ENCODE measurements at regions not wholly inside any gene's neighbourhood (a gene's known extent, or its start where the extent isn't known, plus 50 kb on each side); places are given as distances from the start of the nearest gene placed in this dataset.

DNA sequence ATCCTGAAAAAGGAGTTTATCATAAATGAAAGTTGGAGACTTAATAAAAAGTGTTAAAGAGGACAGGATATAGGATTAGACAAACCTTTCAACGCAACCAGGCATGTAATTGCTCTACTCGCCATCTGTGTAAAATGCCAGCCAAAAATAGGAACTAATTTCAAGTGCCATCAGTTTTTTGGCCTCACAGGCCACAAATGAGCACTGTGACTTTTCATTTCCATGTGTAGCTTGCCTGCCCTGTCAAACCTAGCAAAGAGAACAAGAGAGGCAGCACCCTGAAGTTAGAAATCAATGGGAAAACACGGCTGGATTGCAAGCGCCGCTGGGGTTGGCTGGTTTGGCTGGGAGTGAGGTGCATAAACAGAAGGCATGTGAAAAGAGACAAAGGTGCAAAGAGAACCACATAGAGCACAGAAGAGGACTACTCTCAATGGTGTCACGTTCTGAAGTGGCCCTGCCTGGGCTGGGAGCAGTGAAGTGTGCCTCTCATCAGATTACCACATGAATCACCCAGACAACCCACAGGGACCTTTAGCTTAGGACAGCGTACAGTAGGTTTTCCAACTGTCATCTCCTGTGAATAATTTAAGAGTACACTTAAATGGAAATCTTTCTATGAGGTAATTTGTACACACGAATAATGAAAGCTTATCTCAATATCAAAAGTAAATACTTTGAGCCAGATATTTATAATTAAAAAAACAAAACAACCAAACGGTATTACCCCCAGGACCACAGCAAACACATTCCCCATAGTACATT is 78.0 kb upstream of the NHSL1 start:
- DNase-seq: no peak

DNA sequence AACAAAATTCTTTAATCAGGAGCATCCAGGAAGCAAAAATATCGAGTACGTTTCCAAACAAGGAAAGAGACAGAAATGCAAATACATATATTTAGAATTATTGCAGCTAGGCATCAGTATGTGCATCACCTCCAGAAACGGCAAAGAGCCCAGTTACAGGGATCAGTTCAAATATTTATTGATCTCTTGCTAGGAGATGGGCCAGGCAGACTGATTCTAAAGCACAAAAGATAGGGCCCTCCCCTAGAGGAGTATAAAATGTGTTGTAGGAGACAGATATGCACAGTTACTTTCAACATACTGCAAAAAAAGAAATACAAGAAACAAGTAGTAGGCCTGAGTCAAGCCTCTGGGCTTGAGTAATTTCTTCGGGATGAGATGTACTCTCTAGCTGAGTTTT is 80.7 kb upstream of the NHSL1 start:
- CTCF ChIA-PET (ENCODE audit: partially characterized antibody): interaction anchor here (2.1 kb wide), 1 partner anchor 8 kb away, joined by 6 read pairs; no protein-coding TSS in a partner anchor
- Histone ChIP-seq H3K27ac (ENCODE audit: low read depth, low read length) (no peak overlapping the region), H3K27me3 (ENCODE audit: insufficient read depth, low read length) (no peaks in the 10 kb centered on the region), H3K9me3 (ENCODE audit: control insufficient read depth in 1 of 2, low read length in 2 of 2) (no peaks in the 10 kb centered on the region), H3K36me3 (ENCODE audit: insufficient read depth, low read length) (no peaks in the 10 kb centered on the region), H3K4me3 (ENCODE audit: low read length in 2 of 2) (no peak overlapping the region), H3K4me1 (ENCODE audit: insufficient read depth, low read length) (no peaks in the 10 kb centered on the region)
- Mint-ChIP-seq H3K4me1 (no peaks in the 10 kb centered on the region), H3K4me3 (no peak overlapping the region), H3K9me3 (no peaks in the 10 kb centered on the region), H3K36me3 (no peaks in the 10 kb centered on the region), H3K27me3 (peaks cover 0 to 3% of the 10 kb centered on the region in 2 donors), H3K27ac (no peak overlapping the region)
- intact Hi-C loops (cut with micrococcal nuclease): no loop called here
- POLR2A ChIA-PET (ENCODE audit: partially characterized antibody): no interaction called here
- DNase-seq: no peak

More for the DNA sequence above, 78.0 kb upstream of the NHSL1 start:
- Histone ChIP-seq H3K4me3 (ENCODE audit: low read length in 2 of 2) (no peak overlapping the region), H3K27me3 (ENCODE audit: insufficient read depth, low read length) (no peaks in the 10 kb centered on the region), H3K27ac (ENCODE audit: low read depth, low read length) (no peak overlapping the region), H3K4me1 (ENCODE audit: insufficient read depth, low read length) (no peaks in the 10 kb centered on the region), H3K9me3 (ENCODE audit: control insufficient read depth in 1 of 2, low read length in 2 of 2) (no peaks in the 10 kb centered on the region), H3K36me3 (ENCODE audit: insufficient read depth, low read length) (no peaks in the 10 kb centered on the region)
- intact Hi-C loops (cut with micrococcal nuclease): no loop called here
- Mint-ChIP-seq H3K27ac (no peak overlapping the region), H3K27me3 (peaks cover 3 to 12% of the 10 kb centered on the region in 2 donors), H3K36me3 (no peaks in the 10 kb centered on the region), H3K9me3 (no peaks in the 10 kb centered on the region), H3K4me1 (peaks cover 0 to 3% (median 0%) of the 10 kb centered on the region in 4 donors), H3K4me3 (no peak overlapping the region)
- CTCF ChIA-PET (ENCODE audit: partially characterized antibody): interaction anchor here (0.6 to 3.1 kb wide), 2 partner anchors 14 to 62 kb away, joined by 3 to 13 read pairs; no protein-coding TSS in a partner anchor
- POLR2A ChIA-PET (ENCODE audit: partially characterized antibody): interaction anchor here (0.5 kb wide), 1 partner anchor 143 kb away, joined by 3 read pairs; no protein-coding TSS in a partner anchor

DNA sequence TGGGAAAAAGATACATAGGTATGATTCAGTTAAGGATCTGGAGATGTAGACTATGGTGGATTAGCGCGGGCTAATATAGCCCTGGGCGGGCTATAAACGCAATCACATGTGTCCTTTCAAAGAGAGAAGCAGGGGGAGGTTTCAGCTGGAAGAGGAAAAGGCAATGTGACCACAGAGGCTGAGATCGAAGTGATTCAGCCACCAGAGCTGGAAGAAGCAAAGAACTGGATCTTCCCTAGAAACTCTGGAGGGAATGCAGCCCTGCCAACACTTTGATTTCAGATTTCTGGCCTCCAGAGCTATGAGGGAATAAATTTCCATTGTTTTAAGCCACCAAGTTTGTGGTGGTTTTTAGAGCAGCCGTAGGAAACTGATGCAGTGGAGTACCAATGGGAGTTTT is 81.5 kb upstream of the NHSL1 start:
- H3K27ac Mint-ChIP-seq: no peak overlapping the region
- CTCF ChIA-PET (ENCODE audit: partially characterized antibody): no interaction called here
- H3K36me3 Mint-ChIP-seq: no peaks in the 10 kb centered on the region
- intact Hi-C loops (cut with micrococcal nuclease): no loop called here
- no peak for DNase-seq
- H3K4me1 Mint-ChIP-seq: no peaks in the 10 kb centered on the region
- no peaks in the 10 kb centered on the region for H3K36me3 ChIP-seq (ENCODE audit: insufficient read depth, low read length)
- H3K9me3 ChIP-seq (ENCODE audit: control insufficient read depth in 1 of 2, low read length in 2 of 2): no peaks in the 10 kb centered on the region
- H3K9me3 Mint-ChIP-seq: no peaks in the 10 kb centered on the region
- H3K27ac ChIP-seq (ENCODE audit: low read depth, low read length): no peak overlapping the region
- H3K27me3 Mint-ChIP-seq: no peaks in the 10 kb centered on the region
- H3K27me3 ChIP-seq (ENCODE audit: insufficient read depth, low read length): no peaks in the 10 kb centered on the region
- H3K4me3 ChIP-seq (ENCODE audit: low read length in 2 of 2): no peak overlapping the region
- POLR2A ChIA-PET (ENCODE audit: partially characterized antibody): no interaction called here
- H3K4me1 ChIP-seq (ENCODE audit: insufficient read depth, low read length): no peaks in the 10 kb centered on the region
- peak overlapping the region in 1 of 8 donors; percentile 59 for H3K4me3 Mint-ChIP-seq

DNA sequence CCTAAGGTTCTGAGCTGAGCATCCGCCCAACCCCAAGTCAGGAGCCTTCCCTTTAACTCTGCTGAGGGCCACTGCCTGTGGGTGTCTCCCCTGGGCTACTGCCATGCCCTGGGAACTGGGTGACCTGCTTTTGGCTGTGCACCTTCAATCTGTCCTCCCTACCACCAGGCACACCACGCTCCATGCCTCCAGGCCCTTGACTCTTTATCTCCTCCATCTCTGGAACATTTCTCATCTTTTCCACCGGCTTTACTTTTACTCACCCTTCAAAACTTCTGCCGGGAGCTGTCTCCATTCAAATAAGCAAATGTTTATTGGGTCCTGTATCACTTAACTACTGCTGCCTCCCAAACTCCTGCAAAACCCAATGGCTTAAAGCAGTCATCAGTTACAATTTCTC is 83.3 kb upstream of the NHSL1 start:
- no peaks in the 10 kb centered on the region for H3K4me1 Mint-ChIP-seq

DNA sequence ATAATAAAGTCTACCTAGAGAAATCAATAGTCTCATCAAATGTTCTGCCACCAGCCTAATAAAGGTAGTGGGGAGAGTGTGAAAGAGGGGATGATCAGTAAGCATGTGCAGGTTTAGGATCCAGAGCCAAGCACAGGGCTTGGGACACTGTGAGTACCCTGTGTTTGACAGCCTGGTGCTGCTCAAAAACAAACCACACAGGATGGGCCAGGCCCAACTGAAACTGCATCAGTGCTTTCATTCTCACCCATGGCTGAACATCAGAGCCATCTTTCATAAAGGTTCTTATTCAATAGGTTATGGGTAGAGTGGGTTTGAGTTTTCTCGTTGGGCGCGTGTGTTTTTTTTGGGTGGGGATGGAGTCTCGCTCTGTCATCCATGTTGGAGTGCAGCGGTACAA is 87.3 kb upstream of the NHSL1 start:
- Histone ChIP-seq H3K27ac (ENCODE audit: low read depth, low read length) (no peak overlapping the region), H3K27me3 (ENCODE audit: insufficient read depth, low read length) (no peaks in the 10 kb centered on the region), H3K9me3 (ENCODE audit: control insufficient read depth in 1 of 2, low read length in 2 of 2) (no peaks in the 10 kb centered on the region), H3K4me3 (ENCODE audit: low read length in 2 of 2) (no peak overlapping the region), H3K36me3 (ENCODE audit: insufficient read depth, low read length) (no peaks in the 10 kb centered on the region), H3K4me1 (ENCODE audit: insufficient read depth, low read length) (peaks cover 3% of the 10 kb centered on the region)
- DNase-seq: no peak
- peaks cover 3 to 6% (median 6%) of the 10 kb centered on the region in 4 donors for H3K4me1 Mint-ChIP-seq
- intact Hi-C loops (cut with micrococcal nuclease): no loop called here
- no peaks in the 10 kb centered on the region for H3K9me3 Mint-ChIP-seq
- no peak overlapping the region for H3K4me3 Mint-ChIP-seq
- POLR2A ChIA-PET (ENCODE audit: partially characterized antibody): no interaction called here
- CTCF ChIA-PET (ENCODE audit: partially characterized antibody): interaction anchor here (0.7 to 10.1 kb wide), 5 partner anchors 15 to 470 kb away, joined by 3 to 114 read pairs (median 3); no protein-coding TSS in a partner anchor
- no peaks in the 10 kb centered on the region for H3K36me3 Mint-ChIP-seq
- H3K27ac Mint-ChIP-seq: peak overlapping the region in 1 of 7 donors; percentile 68
- H3K27me3 Mint-ChIP-seq: peaks cover 0 to 2% of the 10 kb centered on the region in 2 donors

More for the DNA sequence above, 83.3 kb upstream of the NHSL1 start:
- no peaks in the 10 kb centered on the region for H3K27me3 ChIP-seq (ENCODE audit: insufficient read depth, low read length)
- H3K27ac ChIP-seq (ENCODE audit: low read depth, low read length): no peak overlapping the region
- Mint-ChIP-seq H3K4me3 (no peak overlapping the region), H3K9me3 (no peaks in the 10 kb centered on the region), H3K27me3 (no peaks in the 10 kb centered on the region), H3K27ac (no peak overlapping the region), H3K36me3 (no peaks in the 10 kb centered on the region)
- ChIA-PET POLR2A (ENCODE audit: partially characterized antibody) (no interaction called here), CTCF (ENCODE audit: partially characterized antibody) (no interaction called here)
- H3K4me3 ChIP-seq (ENCODE audit: low read length in 2 of 2): no peak overlapping the region
- no peaks in the 10 kb centered on the region for H3K9me3 ChIP-seq (ENCODE audit: control insufficient read depth in 1 of 2, low read length in 2 of 2)
- intact Hi-C loops (cut with micrococcal nuclease): no loop called here
- H3K4me1 ChIP-seq (ENCODE audit: insufficient read depth, low read length): no peaks in the 10 kb centered on the region
- no peaks in the 10 kb centered on the region for H3K36me3 ChIP-seq (ENCODE audit: insufficient read depth, low read length)
- DNase-seq: no peak

DNA sequence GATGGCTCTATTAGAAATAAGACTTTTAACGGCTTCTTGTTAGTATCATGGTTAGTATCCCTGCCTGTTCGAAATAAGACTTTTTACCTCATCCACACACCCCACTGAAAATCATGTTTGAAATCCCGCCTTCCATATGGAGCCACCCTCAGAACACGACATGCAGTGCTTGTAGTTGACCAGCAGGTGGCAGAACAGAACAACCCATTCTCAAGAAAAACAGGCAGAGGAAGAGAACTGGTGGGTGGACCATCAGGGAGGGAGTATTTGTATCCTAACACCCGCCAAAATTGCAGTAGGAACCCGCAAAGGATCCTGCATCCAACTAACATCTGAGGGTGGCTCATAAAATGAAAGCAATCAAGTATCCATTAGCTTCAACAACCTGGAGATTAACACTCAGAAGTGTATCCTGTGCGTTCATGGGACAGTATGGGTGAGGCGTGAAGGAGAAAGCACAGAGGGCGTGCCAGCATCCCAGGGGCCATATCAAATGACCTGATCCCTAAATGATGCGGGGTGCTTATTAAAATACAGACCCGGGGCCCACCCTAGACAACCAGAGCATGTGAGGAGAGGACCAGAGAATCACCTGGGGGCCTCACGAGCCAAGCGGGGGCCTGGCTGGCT is 89.6 kb upstream of the NHSL1 start:
- Histone ChIP-seq H3K27ac (ENCODE audit: low read depth, low read length) (no peak overlapping the region), H3K4me3 (ENCODE audit: low read length in 2 of 2) (no peak overlapping the region), H3K4me1 (ENCODE audit: insufficient read depth, low read length) (peaks cover 16% of the 10 kb centered on the region), H3K9me3 (ENCODE audit: control insufficient read depth in 1 of 2, low read length in 2 of 2) (no peaks in the 10 kb centered on the region), H3K27me3 (ENCODE audit: insufficient read depth, low read length) (no peaks in the 10 kb centered on the region), H3K36me3 (ENCODE audit: insufficient read depth, low read length) (no peaks in the 10 kb centered on the region)
- Mint-ChIP-seq H3K9me3 (no peaks in the 10 kb centered on the region), H3K27me3 (peaks cover 0 to 2% of the 10 kb centered on the region in 2 donors), H3K36me3 (no peaks in the 10 kb centered on the region), H3K4me3 (no peak overlapping the region), H3K27ac (peak overlapping the region in 1 of 7 donors; percentile 0), H3K4me1 (peaks cover 14 to 20% (median 19%) of the 10 kb centered on the region in 4 donors)
- peak; percentile 46 to 60 (median 52) for DNase-seq
- ChIA-PET POLR2A (ENCODE audit: partially characterized antibody) (no interaction called here), CTCF (ENCODE audit: partially characterized antibody) (interaction anchor here (0.6 to 10.1 kb wide), 23 partner anchors 10 to 1866 kb away, joined by 3 to 114 read pairs (median 4); no protein-coding TSS in a partner anchor)
- intact Hi-C loops (cut with micrococcal nuclease): loop anchor here (1.0 kb wide), 1 partner anchor 177 kb away; no protein-coding TSS in a partner anchor
